NAMALWA (cell line): ENCODE measurements at regions not wholly inside any gene's neighbourhood (a gene's known extent, or its start where the extent isn't known, plus 50 kb on each side); places are given as distances from the start of the nearest gene placed in this dataset.

Experiments
- DNase-seq: peaks from one replicate; pipeline ENCODE4 v3.0.0-alpha.2; 2015; ENCODE audit warnings: low spot score

GRCh38 chr11:15485432-15485831, 370.7 kb downstream of the INSC start:
- no peak for DNase-seq

- DNase-seq: no peak
These were observed 374.6 kb downstream of the INSC start for GRCh38 chr11:15489281-15489680.

GRCh38 chr11:15490535-15490934, 375.8 kb downstream of the INSC start:
- DNase-seq: no peak

GRCh38 chr11:15493066-15493465, 378.3 kb downstream of the INSC start:
- no peak for DNase-seq

GRCh38 chr11:15493921-15494620, 379.3 kb downstream of the INSC start:
- DNase-seq: no peak

- DNase-seq: no peak
These were observed 380.0 kb downstream of the INSC start for GRCh38 chr11:15494740-15495139.

DNA sequence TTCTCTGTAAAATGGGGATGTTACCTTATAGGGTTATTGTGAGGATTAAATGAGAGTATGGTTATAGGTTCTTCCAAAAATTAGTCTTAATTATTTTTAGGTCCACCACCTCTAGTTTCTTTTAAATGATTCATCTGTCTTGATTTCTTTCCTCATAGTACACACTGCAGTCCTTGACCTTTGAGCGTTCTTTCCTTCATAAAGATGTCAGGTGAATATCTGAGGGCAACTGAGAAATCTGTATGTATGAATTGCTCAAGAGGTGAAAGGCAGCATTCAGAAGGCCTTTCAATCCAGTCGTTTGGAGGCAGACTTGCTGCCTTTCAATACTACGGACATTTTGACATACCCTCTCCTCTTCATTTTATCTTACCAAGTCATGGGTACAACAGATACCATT, 380.7 kb downstream of the INSC start:
- DNase-seq: no peak

DNA sequence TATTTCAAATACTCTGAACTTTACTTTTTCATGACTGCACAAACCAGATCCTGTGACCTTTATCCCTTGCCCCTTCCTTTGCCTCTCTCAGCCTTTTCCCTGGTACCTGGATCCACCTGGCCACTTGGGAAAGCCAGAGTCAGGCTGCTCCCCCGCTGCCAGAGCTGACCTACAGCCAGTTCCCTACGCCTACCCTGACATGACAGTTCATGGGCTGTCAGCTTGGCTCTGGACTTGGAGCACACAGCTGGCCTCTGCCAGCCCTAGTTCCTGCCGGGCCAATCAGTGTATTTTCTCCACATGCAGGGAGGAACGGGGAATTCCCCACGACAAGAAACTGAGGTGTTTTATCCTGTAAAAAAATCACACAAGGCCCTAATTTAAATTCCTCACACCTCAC, 382.6 kb downstream of the INSC start:
- DNase-seq: no peak

GRCh38 chr11:15499674-15500073, 385.0 kb downstream of the INSC start:
- DNase-seq: no peak

GRCh38 chr11:15500643-15501042, 385.9 kb downstream of the INSC start:
- no peak for DNase-seq

DNA sequence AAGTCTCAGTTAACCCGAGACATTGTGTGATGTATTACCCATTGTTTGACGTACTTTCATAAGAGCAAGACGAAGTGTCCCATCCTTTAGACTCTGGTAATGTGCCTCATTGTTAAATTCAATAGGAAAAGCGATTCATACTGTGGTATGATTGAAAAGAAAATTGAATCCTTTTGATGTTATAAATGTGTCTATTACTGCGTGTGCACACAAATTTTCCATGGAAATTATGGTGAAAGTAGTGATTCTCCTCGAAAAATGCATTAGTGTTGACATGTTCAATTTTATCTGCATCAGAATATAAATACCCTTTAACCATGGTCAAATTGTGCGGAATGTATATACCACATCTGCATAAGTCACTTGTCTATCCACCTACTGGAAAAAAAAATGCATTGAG, 386.8 kb downstream of the INSC start:
- DNase-seq: no peak

- DNase-seq: no peak
These were observed 390.4 kb downstream of the INSC start for GRCh38 chr11:15505155-15505554.

- DNase-seq: no peak
These were observed 392.9 kb downstream of the INSC start for GRCh38 chr11:15507592-15507991.

- no peak for DNase-seq
These were observed 394.4 kb downstream of the INSC start for GRCh38 chr11:15509082-15509481.

DNA sequence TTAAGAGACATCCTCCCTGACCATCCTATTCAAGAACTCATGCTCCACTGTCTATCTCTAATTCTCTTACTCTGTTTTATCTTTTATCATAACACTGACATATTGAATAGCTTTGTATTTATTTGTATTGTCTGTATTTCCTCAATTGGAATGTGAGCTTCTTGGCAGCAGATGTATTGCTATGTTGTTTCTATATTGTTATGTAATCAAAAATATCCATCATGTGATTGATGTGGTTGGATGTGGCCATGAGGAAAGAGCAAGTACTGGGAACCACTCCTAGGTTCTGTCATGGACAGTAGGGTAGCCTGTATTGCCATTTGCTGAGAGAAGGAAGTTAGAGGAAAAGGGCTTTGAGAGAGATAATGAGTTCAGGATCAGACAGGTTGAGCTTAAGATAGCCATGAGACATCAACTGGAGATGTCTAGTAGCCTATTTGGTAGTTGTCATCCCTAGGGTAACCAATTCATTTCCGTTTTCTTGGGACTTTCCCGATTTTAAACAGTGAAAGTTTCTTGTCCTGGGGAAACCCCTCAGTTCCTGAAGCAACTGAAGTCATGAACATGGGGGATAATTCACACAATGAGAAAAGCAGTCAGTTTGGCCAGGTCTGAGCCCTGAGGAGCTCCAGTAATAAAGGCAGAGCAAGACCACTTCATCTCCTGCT, 404.5 kb downstream of the INSC start:
- DNase-seq: no peak

DNA sequence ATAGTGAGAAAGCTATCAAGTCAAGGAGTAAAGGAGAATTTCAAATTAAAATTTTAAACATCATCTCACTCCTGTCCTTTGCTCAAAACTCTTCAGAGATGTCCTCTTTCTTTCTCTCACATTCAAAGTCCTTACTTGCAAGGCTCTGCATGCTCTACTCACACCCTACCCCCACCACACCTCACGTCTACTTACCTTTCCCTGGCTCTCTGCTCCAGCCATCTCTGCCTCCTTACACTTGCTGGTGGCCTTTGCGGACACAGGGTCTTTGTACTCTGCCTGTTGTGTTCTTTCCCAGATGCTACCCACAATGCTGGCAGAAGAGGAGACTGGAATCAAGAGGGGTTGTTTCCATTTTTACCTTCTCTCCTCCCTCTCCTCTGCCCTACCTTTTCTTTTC, 405.2 kb downstream of the INSC start:
- no peak for DNase-seq

- no peak for DNase-seq
These were observed 408.8 kb downstream of the INSC start for GRCh38 chr11:15523543-15523942.

DNA sequence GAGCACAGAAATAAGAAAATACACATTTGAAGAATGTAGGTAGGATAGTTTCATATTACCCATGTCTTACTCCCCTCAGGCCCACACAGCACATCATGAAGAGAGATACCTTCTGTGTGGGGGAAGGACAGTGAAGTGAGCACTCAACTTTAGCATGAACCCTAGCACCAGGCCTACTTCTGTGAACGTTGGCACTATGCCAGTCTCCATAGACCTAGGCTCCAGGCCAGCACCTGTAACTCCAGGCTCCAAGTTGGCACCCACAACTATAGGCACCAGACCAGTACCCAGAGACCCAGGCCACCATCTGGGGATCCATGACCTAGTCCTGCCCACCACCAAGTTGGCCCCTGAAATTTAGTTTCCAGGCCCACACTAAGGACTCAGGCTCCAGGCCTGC, 410.9 kb downstream of the INSC start:
- no peak for DNase-seq

DNA sequence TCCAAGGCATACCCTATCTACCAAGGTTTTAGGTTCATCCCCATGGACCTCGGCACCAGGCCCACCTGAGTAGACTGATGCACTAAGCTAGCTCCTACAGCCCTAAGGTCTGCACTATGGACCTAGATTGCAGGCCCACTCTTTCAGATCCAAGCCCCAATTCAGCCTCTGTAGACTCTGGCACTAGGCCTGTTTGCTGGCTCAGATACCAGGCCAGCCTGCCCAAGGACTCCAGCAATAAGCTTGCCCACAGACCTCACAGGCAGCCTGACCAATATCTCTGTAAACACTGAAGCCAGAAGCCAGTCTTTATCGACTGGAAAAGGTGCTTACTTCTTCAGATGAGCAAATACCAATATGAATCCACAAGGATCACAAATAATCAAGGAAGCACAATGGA, 411.3 kb downstream of the INSC start:
- no peak for DNase-seq

GRCh38 chr11:15526859-15527450, 412.2 kb downstream of the INSC start:
- no peak for DNase-seq

DNA sequence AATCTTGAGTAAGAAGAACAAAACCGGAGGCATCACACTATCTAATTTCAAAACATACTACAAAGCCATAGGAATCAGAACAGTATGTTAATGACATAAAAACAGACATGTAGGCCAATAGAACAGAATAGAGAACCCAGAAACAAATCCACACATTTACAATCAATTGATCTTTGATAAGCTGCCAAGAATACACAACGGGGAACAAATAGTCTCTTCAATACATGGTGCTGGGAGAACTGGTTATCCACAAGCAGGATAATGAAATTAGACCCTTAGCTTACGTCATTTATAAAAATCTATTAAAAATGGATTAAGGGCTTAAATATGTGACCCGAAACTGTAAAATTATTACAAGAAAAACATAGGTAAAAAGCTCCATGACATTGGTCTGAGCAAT, 417.7 kb downstream of the INSC start:
- no peak for DNase-seq

GRCh38 chr11:15534266-15534665, 419.5 kb downstream of the INSC start:
- no peak for DNase-seq

GRCh38 chr11:15535414-15535813, 420.7 kb downstream of the INSC start:
- no peak for DNase-seq

- DNase-seq: no peak
These were observed 421.7 kb downstream of the INSC start for GRCh38 chr11:15536438-15536837.
